H9 (cell line): ENCODE measurements at regions not wholly inside any gene's neighbourhood (a gene's known extent, or its start where the extent isn't known, plus 50 kb on each side); places are given as distances from the start of the nearest gene placed in this dataset.

Source experiments
- DNase-seq: peaks from one replicate; pipeline ENCODE4 v3.0.0-alpha.2; 2017
- H2AFZ ChIP-seq: one replicate; pipeline ENCODE4 v1.6.1; 2013; ENCODE audit warnings: mild to moderate bottlenecking, low read length, control low read depth, moderate library complexity
- H2AK5ac ChIP-seq: 2 replicates; pipeline ENCODE4 v1.6.1; 2013; ENCODE audit warnings: low read length, control low read depth, mixed read lengths; ENCODE audit not compliant: insufficient read length
- H2BK120ac ChIP-seq: one replicate; pipeline ENCODE4 v1.6.1; 2013; ENCODE audit warnings: low read depth, mild to moderate bottlenecking, low read length, control low read depth, inconsistent platforms; ENCODE audit not compliant: poor library complexity, severe bottlenecking
- H2BK12ac ChIP-seq: 2 replicates; pipeline ENCODE4 v1.6.1; 2013; ENCODE audit warnings: low read length, control low read depth, mixed read lengths, low read depth; ENCODE audit not compliant: insufficient read length
- H2BK15ac ChIP-seq: 2 replicates; pipeline ENCODE4 v1.6.1; 2013; ENCODE audit warnings: low read depth, low read length, control low read depth
- H2BK20ac ChIP-seq: one replicate; pipeline ENCODE4 v1.6.1; 2013; ENCODE audit warnings: low read depth, mild to moderate bottlenecking, low read length, control low read depth, inconsistent platforms; ENCODE audit not compliant: poor library complexity, severe bottlenecking
- H2BK5ac ChIP-seq: 2 replicates; pipeline ENCODE4 v1.6.1; 2013; ENCODE audit warnings: low read length, control low read depth, mixed read lengths; ENCODE audit not compliant: insufficient read length
- H3K14ac ChIP-seq: 2 replicates; pipeline ENCODE4 v1.6.1; 2013; ENCODE audit warnings: low read length, control low read depth; ENCODE audit not compliant: insufficient read depth
- H3K18ac ChIP-seq: 2 replicates; pipeline ENCODE4 v1.6.1; 2013; ENCODE audit warnings: low read depth, mild to moderate bottlenecking, mixed read lengths, low read length, control low read depth; ENCODE audit not compliant: insufficient read length
- H3K23ac ChIP-seq: 2 replicates; pipeline ENCODE4 v1.6.1; 2013; ENCODE audit warnings: low read length, control low read depth, mixed read lengths, low read depth; ENCODE audit not compliant: insufficient read length
- H3K23me2 ChIP-seq: 2 replicates; pipeline ENCODE4 v1.6.1; 2013; ENCODE audit warnings: low read depth, mild to moderate bottlenecking, mixed read lengths, low read length, control low read depth; ENCODE audit not compliant: insufficient read length, poor library complexity, severe bottlenecking
- H3K27ac ChIP-seq: 2 replicates; pipeline ENCODE4 v1.5.1; 2013; ENCODE audit warnings: low read length, control low read depth, mixed read lengths, low read depth; ENCODE audit not compliant: insufficient read length
- H3K27me3 ChIP-seq: 2 replicates; pipeline ENCODE4 v1.6.1; 2013; ENCODE audit warnings: low read length, control low read depth, inconsistent platforms; ENCODE audit not compliant: insufficient read depth
- H3K4ac ChIP-seq: 2 replicates; pipeline ENCODE4 v1.6.1; 2013; ENCODE audit warnings: low read depth, mild to moderate bottlenecking, control low read depth, inconsistent platforms, low read length, moderate library complexity
- H3K4me1 ChIP-seq: 2 replicates; pipeline ENCODE4 v1.6.1; 2013; ENCODE audit warnings: low read length, control low read depth, inconsistent platforms; ENCODE audit not compliant: insufficient read depth
- H3K4me2 ChIP-seq: 2 replicates; pipeline ENCODE4 v1.6.1; 2013; ENCODE audit warnings: low read length, control low read depth, mixed read lengths; ENCODE audit not compliant: insufficient read length, insufficient read depth
- H3K56ac ChIP-seq: 2 replicates; pipeline ENCODE4 v1.6.1; 2013; ENCODE audit warnings: low read depth, mild to moderate bottlenecking, mixed read lengths, low read length, control low read depth; ENCODE audit not compliant: insufficient read length
- H3K79me1 ChIP-seq: 2 replicates; pipeline ENCODE4 v1.6.1; 2013; ENCODE audit warnings: low read depth, mild to moderate bottlenecking, moderate library complexity, low read length, control low read depth, inconsistent platforms; ENCODE audit not compliant: insufficient read depth, poor library complexity, severe bottlenecking
- H3K79me2 ChIP-seq: 2 replicates; pipeline ENCODE4 v1.6.1; 2013; ENCODE audit warnings: low read length, control low read depth, inconsistent platforms; ENCODE audit not compliant: insufficient read depth
- H3K9ac ChIP-seq: 2 replicates; pipeline ENCODE4 v1.6.1; 2013; ENCODE audit warnings: low read length, control low read depth, mixed read lengths; ENCODE audit not compliant: insufficient read length; ENCODE audit errors: extremely low read depth
- H3K9me3 ChIP-seq: one replicate; pipeline ENCODE4 v1.6.1; 2013; ENCODE audit warnings: low read depth, low read length, inconsistent platforms; ENCODE audit not compliant: control insufficient read depth
- H3T11ph ChIP-seq: one replicate; pipeline ENCODE4 v1.6.1; 2013; ENCODE audit warnings: mild to moderate bottlenecking, low read length, control low read depth, inconsistent platforms
- H4K20me1 ChIP-seq: one replicate; pipeline ENCODE4 v1.6.1; 2013; ENCODE audit not compliant: control insufficient read depth, insufficient read length, insufficient read depth
- H4K5ac ChIP-seq: 2 replicates; pipeline ENCODE4 v1.6.1; 2013; ENCODE audit warnings: low read depth, mild to moderate bottlenecking, mixed read lengths, low read length, control low read depth; ENCODE audit not compliant: insufficient read length
- H4K8ac ChIP-seq: replicated peaks from 2 replicates; pipeline ENCODE4 v1.6.1; 2013; ENCODE audit warnings: low read length, control low read depth, mixed read lengths, low read depth; ENCODE audit not compliant: insufficient read length
- H4K91ac ChIP-seq: 2 replicates; pipeline ENCODE4 v1.6.1; 2013; ENCODE audit warnings: low read depth, mild to moderate bottlenecking, moderate library complexity, mixed read lengths, low read length, control low read depth; ENCODE audit not compliant: insufficient read length
- H3K27ac Mint-ChIP-seq, 3 experiments: 2 replicates in 2 of 3; 3 replicates in 1 of 3; pipeline ENCODE4 v1.8.0; 2020 to 2021; ENCODE audit warnings: mixed read lengths in 3 of 3, mild to moderate bottlenecking in 1 of 3, moderate library complexity in 1 of 3
- H3K27me3 Mint-ChIP-seq: 2 replicates; pipeline ENCODE4 v1.8.0; 2021; ENCODE audit warnings: low read depth, mild to moderate bottlenecking, moderate library complexity, mixed read lengths
- H3K36me3 Mint-ChIP-seq, 3 experiments: 2 replicates in 2 of 3; 3 replicates in 1 of 3; pipeline ENCODE4 v1.8.0; 2020 to 2021; ENCODE audit warnings: low read depth in 3 of 3, mixed read lengths in 3 of 3; ENCODE audit not compliant: insufficient read depth in 1 of 3
- H3K4me1 Mint-ChIP-seq, 2 experiments: 2 replicates each; pipeline ENCODE4 v1.8.0; 2020; ENCODE audit warnings: mixed read lengths in 2 of 2
- H3K4me3 Mint-ChIP-seq, 2 experiments: 2 replicates in 1 of 2; 3 replicates in 1 of 2; pipeline ENCODE4 v1.8.0; 2020 to 2021; ENCODE audit warnings: mild to moderate bottlenecking in 2 of 2, mixed read lengths in 2 of 2, moderate library complexity in 1 of 2
- H3K9me3 Mint-ChIP-seq, 2 experiments: 2 replicates in 1 of 2; 3 replicates in 1 of 2; pipeline ENCODE4 v1.8.0; 2020; ENCODE audit warnings: mild to moderate bottlenecking in 2 of 2, mixed read lengths in 2 of 2, moderate library complexity in 1 of 2
- CTCF ChIP-seq: fragments of 200-600 bp; sonication (generic); conservative IDR thresholded peaks from 3 replicates; pipeline ENCODE4 v1.8.0; 2021; ENCODE audit warnings: antibody characterized with exemption, mild to moderate bottlenecking
- WGBS: extraction: QIAGEN DNeasy Blood & Tissue Kit; methylation state at CpG from one replicate; pipeline ENCODE4 v1.1.7; 2013; ENCODE audit warnings: missing lambda C conversion rate, low lambda C conversion rate, mixed read lengths; ENCODE audit not compliant: insufficient read length; ENCODE audit errors: extremely low coverage; 5-methylcytosine and 5-hydroxymethylcytosine counted together

- Histone ChIP-seq H4K8ac (no peak overlapping the region), H3K23me2 (no peaks in the 10 kb centered on the region), H4K5ac (no peak overlapping the region), H3K56ac (no peak overlapping the region), H2AFZ (no peak overlapping the region), H3K79me2 (no peaks in the 10 kb centered on the region), H2BK12ac (no peak overlapping the region), H2BK20ac (no peak overlapping the region), H3K9me3 (no peaks in the 10 kb centered on the region), H3K4me1 (no peaks in the 10 kb centered on the region), H3K14ac (no peak overlapping the region), H3K27me3 (no peaks in the 10 kb centered on the region; the same call in 1 of the 2 replicates), H3K27ac (no peak overlapping the region), H2AK5ac (no peak overlapping the region), H3K9ac (no peak overlapping the region), H3T11ph (no peak overlapping the region), H3K18ac (no peak overlapping the region), H3K4ac (no peak overlapping the region), H2BK120ac (no peak overlapping the region), H2BK5ac (no peak overlapping the region), H2BK15ac (no peak overlapping the region), H3K4me2 (no peak overlapping the region), H3K79me1 (no peaks in the 10 kb centered on the region), H4K20me1 (no peaks in the 10 kb centered on the region), H4K91ac (no peak overlapping the region), H3K23ac (no peak overlapping the region)
- peaks cover 90% of the 10 kb centered on the region for H3K27me3 Mint-ChIP-seq
- H3K36me3 Mint-ChIP-seq = no peaks in the 10 kb centered on the region
- H3K27ac Mint-ChIP-seq = no peak overlapping the region
- DNase-seq = no peak
- H3K4me1 Mint-ChIP-seq = 0 out of 4 replicates have a peak, but pooled peaks cover 0 to 4% of the 10 kb centered on the region in 2 experiments
- no peak overlapping the region for H3K4me3 Mint-ChIP-seq
- WGBS = no CpG with 5 or more reads among the region's 6 CpGs
- H3K9me3 Mint-ChIP-seq = no peaks in the 10 kb centered on the region
- no peak for TF ChIP-seq CTCF
Measured at GRCh38 chr7:91343996-91344629, 79.9 kb downstream of the FZD1 start.
